ENCODE measurements at regions not wholly inside any gene's neighbourhood (a gene's known extent, or its start where the extent isn't known, plus 50 kb on each side); places are given as distances from the start of the nearest gene placed in this dataset.
A peak's percentile ranks its signal among the peaks of the same experiment; 100 is the strongest.

DNA sequence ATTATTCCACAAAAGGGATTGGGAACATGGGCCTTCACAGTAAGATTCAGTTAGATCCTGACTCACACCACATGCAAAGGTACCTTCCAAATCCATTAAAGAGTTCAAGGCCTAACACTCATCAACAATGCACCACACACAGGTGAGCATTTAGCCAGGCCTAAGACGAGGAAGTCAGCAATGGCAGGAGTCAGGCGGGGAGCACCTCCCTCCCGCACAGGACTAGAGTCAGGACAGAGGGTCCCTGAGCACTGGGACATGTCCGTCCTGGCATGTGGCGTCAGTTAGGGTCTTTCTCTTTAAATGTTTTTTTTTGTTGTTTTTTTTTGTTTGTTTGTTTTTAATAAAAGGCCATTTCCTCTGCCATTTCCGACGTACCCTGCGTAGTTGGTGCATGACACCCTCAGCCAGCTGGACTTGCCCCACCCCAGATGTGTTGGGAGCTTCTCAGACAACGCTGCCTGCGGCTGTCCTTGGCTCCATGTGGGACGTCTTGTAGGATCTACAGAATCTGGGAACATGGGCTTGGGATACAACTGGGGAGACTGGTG, 1458.6 kb downstream of the BRD1 start:
- DNase-seq: no peak

GRCh38 chr22:48367731-48368130, 1459.9 kb downstream of the BRD1 start:
- DNase-seq: no peak

- DNase-seq: no peak
Measured at GRCh38 chr22:48366591-48366990, 1461.1 kb downstream of the BRD1 start.

GRCh38 chr22:48366056-48366455, 1461.6 kb downstream of the BRD1 start:
- DNase-seq: no peak

- DNase-seq: no peak
Measured at GRCh38 chr22:48365386-48365785, 1462.3 kb downstream of the BRD1 start.

- DNase-seq: no peak
Measured at GRCh38 chr22:48362721-48363404, 1464.8 kb downstream of the BRD1 start.

DNA sequence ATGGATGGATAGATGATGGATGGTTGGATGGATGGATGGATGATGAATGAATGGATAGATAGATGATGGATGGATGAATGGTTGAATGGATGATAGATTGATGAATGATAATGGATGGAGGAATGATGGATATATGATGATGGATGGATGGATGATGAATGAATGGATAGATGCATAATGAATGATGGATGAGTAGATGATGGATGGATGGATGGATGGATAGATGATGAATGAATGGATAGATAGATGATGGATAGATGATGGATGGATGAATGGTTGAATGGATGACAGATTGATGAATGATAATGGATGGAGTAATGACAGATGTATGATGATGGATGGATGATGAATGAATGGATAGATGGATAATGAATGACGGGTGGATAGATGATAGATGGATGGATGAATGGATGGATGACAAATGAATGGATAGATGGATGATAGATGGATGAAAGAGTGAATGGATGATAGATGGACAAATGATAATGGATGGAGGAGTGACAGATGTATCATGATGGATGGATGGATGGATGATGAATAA, 1466.5 kb downstream of the BRD1 start:
- no peak for DNase-seq

DNA sequence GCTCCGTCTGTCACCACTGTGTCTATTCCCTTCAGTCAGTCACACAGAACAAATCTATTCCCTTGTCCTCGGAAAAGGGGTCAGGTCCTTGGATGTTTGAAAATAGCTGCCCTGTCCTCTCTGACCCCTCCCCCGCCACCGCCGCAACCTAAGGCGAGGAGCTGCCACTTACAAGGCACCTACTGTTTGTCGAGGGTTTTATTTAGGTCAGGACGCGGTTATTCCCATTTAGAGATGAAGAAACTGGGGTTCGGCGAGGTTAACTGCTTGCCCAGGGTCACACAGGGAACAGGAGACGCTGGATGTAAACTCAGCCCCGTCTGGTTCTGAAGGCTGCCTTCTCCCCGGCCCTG, 1468.1 kb downstream of the BRD1 start:
- no peak for DNase-seq

DNA sequence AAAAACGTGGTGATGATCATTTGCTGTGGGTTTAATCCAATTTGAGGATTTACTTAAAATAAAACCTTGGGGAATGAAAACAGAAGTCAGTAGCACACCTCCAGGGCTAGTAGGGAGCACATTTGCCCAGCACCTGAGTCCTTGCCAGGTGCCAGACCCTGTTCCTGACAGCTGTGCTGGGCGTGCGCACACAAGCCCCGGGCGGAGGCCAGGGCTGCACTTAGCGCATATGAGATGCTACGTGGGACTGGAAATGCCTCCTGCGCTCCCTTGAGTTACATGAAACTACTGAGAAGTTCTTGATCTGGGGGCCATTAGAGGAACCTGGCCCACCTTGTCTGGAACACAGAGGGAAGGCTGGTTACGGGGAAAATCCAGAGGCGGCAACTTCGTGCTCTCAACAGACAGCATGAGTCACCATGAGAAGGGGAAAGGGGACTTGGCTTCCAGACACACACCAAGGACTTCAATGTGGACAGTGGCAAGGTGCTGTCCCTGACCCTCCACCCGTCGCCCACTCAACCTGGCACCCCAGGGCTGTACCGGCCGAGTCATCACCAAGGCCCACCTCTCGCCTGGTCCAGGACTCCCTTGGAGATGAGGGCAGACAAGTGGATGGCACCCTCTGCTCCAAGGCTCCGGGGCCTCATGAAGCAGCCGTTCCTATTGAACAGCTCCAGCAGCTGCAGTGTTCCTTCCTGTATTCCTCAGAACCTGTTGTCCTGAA, 1468.6 kb downstream of the BRD1 start:
- peak; percentile 7 for DNase-seq

DNA sequence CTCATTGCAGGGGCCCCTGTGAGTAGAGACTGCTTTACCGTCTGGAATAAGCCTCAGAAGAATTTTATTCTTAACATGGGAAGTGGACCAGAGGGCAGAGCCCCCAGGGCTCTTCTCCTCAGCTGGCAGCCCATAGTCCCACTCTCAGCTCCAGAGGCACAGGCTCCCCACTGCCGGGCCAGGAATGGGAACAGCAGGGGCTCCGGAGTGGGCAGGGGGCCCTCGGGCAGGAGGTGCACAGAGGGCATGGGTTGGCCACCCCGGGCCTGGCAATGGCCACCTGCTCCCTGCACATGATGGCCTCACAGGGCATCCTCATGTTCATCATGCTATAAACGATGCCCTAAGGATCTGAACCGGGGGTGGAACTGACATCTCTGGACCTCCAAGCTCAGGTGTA, 1469.7 kb downstream of the BRD1 start:
- DNase-seq: no peak

DNA sequence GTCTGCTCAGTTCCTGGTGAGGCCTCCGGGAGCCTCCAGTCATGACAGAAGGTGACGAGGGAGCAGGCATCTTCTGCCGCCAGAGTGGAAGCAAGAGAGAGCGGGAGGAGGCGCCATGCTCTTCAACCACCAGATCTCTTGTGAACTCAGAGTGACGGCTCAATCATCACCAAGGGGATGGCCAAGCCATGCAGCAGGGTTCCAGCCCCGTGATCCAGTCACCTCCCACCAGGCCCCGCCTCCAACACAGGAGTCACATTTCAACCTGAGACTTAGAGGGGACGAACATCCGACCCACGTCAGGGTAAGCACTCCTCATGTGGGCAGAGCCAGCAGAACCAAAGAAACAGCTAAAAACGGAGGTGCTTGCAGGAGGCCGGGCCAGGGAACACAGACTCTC, 1470.5 kb downstream of the BRD1 start:
- DNase-seq: no peak

GRCh38 chr22:48356731-48357130, 1470.9 kb downstream of the BRD1 start:
- DNase-seq: no peak

GRCh38 chr22:48354096-48354495, 1473.6 kb downstream of the BRD1 start:
- no peak for DNase-seq

DNA sequence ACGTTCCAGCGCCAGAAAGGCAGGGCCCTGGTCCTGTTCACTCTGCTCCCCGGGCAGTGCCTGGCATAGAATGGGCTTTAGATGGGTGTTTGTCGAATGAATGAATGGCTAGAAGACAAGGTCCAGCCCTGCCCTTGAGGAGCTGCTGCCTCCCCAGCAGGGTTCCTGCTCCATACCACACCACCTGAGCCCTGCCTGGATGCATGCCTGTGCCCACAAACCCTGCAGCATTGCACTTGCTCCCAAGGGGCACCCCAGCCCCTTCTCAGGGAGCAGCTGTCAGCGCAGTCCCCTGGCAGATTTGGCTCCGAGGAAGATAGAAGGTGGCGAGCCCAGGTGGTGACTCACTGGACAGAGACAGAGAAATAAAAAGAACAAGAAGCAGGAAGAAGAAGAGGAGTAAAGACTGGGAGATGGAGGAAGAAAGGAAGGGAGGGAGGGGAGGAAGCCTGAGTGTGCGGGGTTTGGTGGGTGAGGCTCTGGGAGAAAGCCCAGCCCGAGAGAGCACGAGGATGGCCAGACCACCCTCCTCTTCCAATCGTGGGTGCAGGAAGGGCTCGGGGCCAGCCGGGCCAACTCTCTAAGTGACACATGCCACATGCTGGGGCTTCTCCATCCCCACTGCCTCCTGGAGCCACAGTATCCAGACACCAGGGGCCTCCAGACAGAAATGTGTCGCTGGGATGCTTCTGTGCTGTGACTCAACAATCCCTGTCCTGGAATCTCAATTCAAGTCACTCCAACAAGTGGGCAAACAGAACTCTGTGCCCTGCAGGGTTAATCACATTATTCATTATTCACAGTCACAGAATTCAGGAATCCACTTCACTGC, 1474.3 kb downstream of the BRD1 start:
- no peak for DNase-seq

GRCh38 chr22:48352086-48352911, 1475.4 kb downstream of the BRD1 start:
- no peak for DNase-seq

GRCh38 chr22:48351376-48352085, 1476.1 kb downstream of the BRD1 start:
- no peak for DNase-seq

GRCh38 chr22:48350456-48350855, 1477.2 kb downstream of the BRD1 start:
- DNase-seq: no peak

- no peak for DNase-seq
Measured at GRCh38 chr22:48348855-48349254, 1478.8 kb downstream of the BRD1 start.

- no peak for DNase-seq
Measured at GRCh38 chr22:48347311-48347710, 1480.4 kb downstream of the BRD1 start.

GRCh38 chr22:48346911-48347310, 1480.8 kb downstream of the BRD1 start:
- no peak for DNase-seq

- DNase-seq: no peak
Measured at GRCh38 chr22:48346311-48346710, 1481.4 kb downstream of the BRD1 start.

- DNase-seq: no peak
Measured at GRCh38 chr22:48345631-48346030, 1482.0 kb downstream of the BRD1 start.

All from NCI-H1105 (cell line).